ENCODE measurements at regions not wholly inside any gene's neighbourhood (a gene's known extent, or its start where the extent isn't known, plus 50 kb on each side); places are given as distances from the start of the nearest gene placed in this dataset.

- DNase-seq (ENCODE audit: low read depth), result no peak
- TF ChIP-seq CTCF (IDR thresholded peaks at IDR 0.05; ENCODE audit: insufficient read depth, low read length, poor library complexity, severe bottlenecking), result no peak
Measured at GRCh38 chr15:39458131-39458530, 122.7 kb upstream of the THBS1 start.

GRCh38 chr15:39459548-39459947 is 121.3 kb upstream of the THBS1 start:
- Histone ChIP-seq H3K4me3 (ENCODE audit: low read depth, low read length) (no peak overlapping the region), H3K36me3 (ENCODE audit: control insufficient read depth, insufficient read depth, low read length) (no peaks in the 10 kb centered on the region), H3K27me3 (ENCODE audit: control insufficient read depth, insufficient read depth, low read length) (no peaks in the 10 kb centered on the region)
- DNase-seq (ENCODE audit: low read depth), result no peak
- no peak for TF ChIP-seq CTCF (IDR thresholded peaks at IDR 0.05; ENCODE audit: insufficient read depth, low read length, poor library complexity, severe bottlenecking)

More at GRCh38 chr15:39458131-39458530, 122.7 kb upstream of the THBS1 start:
- H3K4me3 ChIP-seq (ENCODE audit: low read depth, low read length), result no peak overlapping the region
- no peaks in the 10 kb centered on the region for H3K27me3 ChIP-seq (ENCODE audit: control insufficient read depth, insufficient read depth, low read length)
- H3K36me3 ChIP-seq (ENCODE audit: control insufficient read depth, insufficient read depth, low read length), result no peaks in the 10 kb centered on the region

- Histone ChIP-seq H3K27me3 (ENCODE audit: control insufficient read depth, insufficient read depth, low read length) (no peaks in the 10 kb centered on the region), H3K4me3 (ENCODE audit: low read depth, low read length) (no peak overlapping the region), H3K36me3 (ENCODE audit: control insufficient read depth, insufficient read depth, low read length) (no peaks in the 10 kb centered on the region)
- DNase-seq (ENCODE audit: low read depth), result no peak
- no peak for TF ChIP-seq CTCF (IDR thresholded peaks at IDR 0.05; ENCODE audit: insufficient read depth, low read length, poor library complexity, severe bottlenecking)
Measured at GRCh38 chr15:39460748-39461147, 120.1 kb upstream of the THBS1 start.

GRCh38 chr15:39461536-39462130 is 119.2 kb upstream of the THBS1 start:
- no peak for DNase-seq (ENCODE audit: low read depth)
- TF ChIP-seq CTCF (IDR thresholded peaks at IDR 0.05; ENCODE audit: insufficient read depth, low read length, poor library complexity, severe bottlenecking), result no peak
- no peaks in the 10 kb centered on the region for H3K36me3 ChIP-seq (ENCODE audit: control insufficient read depth, insufficient read depth, low read length)

GRCh38 chr15:39462691-39463090 is 118.2 kb upstream of the THBS1 start:
- TF ChIP-seq CTCF (IDR thresholded peaks at IDR 0.05; ENCODE audit: insufficient read depth, low read length, poor library complexity, severe bottlenecking), result no peak
- DNase-seq (ENCODE audit: low read depth), result no peak
- Histone ChIP-seq H3K27me3 (ENCODE audit: control insufficient read depth, insufficient read depth, low read length) (no peaks in the 10 kb centered on the region), H3K36me3 (ENCODE audit: control insufficient read depth, insufficient read depth, low read length) (no peaks in the 10 kb centered on the region), H3K4me3 (ENCODE audit: low read depth, low read length) (no peak overlapping the region)

More at GRCh38 chr15:39461536-39462130, 119.2 kb upstream of the THBS1 start:
- Histone ChIP-seq H3K4me3 (ENCODE audit: low read depth, low read length) (no peak overlapping the region), H3K27me3 (ENCODE audit: control insufficient read depth, insufficient read depth, low read length) (no peaks in the 10 kb centered on the region)

All from kidney epithelial cell (primary cell).